Mesodermal cell (in vitro differentiated cells): ENCODE measurements at regions not wholly inside any gene's neighbourhood (a gene's known extent, or its start where the extent isn't known, plus 50 kb on each side); places are given as distances from the start of the nearest gene placed in this dataset.

Source experiments
- H3K27ac ChIP-seq: 2 replicates; pipeline ENCODE4 v1.7.0; 2013; ENCODE audit warnings: mild to moderate bottlenecking, low read depth, low read length, moderate library complexity; ENCODE audit not compliant: severe bottlenecking
- H3K36me3 ChIP-seq: 2 replicates; pipeline ENCODE4 v1.7.1; 2013; ENCODE audit warnings: mild to moderate bottlenecking, low read length, moderate library complexity; ENCODE audit not compliant: control insufficient read depth, insufficient read depth
- H3K4me1 ChIP-seq: one replicate; pipeline ENCODE4 v1.7.1; 2013; ENCODE audit warnings: mild to moderate bottlenecking, low read length; ENCODE audit not compliant: insufficient read depth, control insufficient read depth, poor library complexity, severe bottlenecking
- H3K4me3 ChIP-seq: 2 replicates; pipeline ENCODE4 v1.7.0; 2013; ENCODE audit warnings: low read length, control low read depth, mild to moderate bottlenecking; ENCODE audit not compliant: insufficient read depth, poor library complexity, severe bottlenecking; ENCODE audit errors: extremely low read depth
- H3K9me3 ChIP-seq: 2 replicates; pipeline ENCODE4 v1.7.1; 2013; ENCODE audit warnings: mild to moderate bottlenecking, low read length, moderate library complexity; ENCODE audit not compliant: control insufficient read depth
- WGBS, 2 experiments: methylation state at CpG; one replicate each; pipeline ENCODE4 v1.1.5; 2013; ENCODE audit warnings: missing lambda C conversion rate in 2 of 2; ENCODE audit not compliant: insufficient coverage in 2 of 2; 5-methylcytosine and 5-hydroxymethylcytosine counted together

GRCh38 chr21:16619281-16619680, 889.5 kb downstream of the USP25 start:
- Histone ChIP-seq H3K4me3 (no peak overlapping the region), H3K4me1 (no peaks in the 10 kb centered on the region), H3K36me3 (no peaks in the 10 kb centered on the region), H3K9me3 (no peaks in the 10 kb centered on the region), H3K27ac (no peak overlapping the region)
- 100% methylated on average over 1 of the region's 2 CpGs for WGBS, 2 experiments

- H3K4me1 ChIP-seq: no peaks in the 10 kb centered on the region
- H3K9me3 ChIP-seq: no peaks in the 10 kb centered on the region
- no peak overlapping the region for H3K27ac ChIP-seq
- no peaks in the 10 kb centered on the region for H3K36me3 ChIP-seq
- no CpG with 5 or more reads among the region's 1 CpG for WGBS, 2 experiments
- H3K4me3 ChIP-seq: no peak overlapping the region
Observed at GRCh38 chr21:16620786-16621320, 891.1 kb downstream of the USP25 start.

GRCh38 chr21:16624479-16625118, 888.2 kb upstream of the CXADR start:
- Histone ChIP-seq H3K4me1 (no peaks in the 10 kb centered on the region), H3K4me3 (no peak overlapping the region), H3K36me3 (no peaks in the 10 kb centered on the region), H3K9me3 (no peaks in the 10 kb centered on the region), H3K27ac (no peak overlapping the region)
- WGBS, 2 experiments: 60 to 63% methylated on average over 1 to 3 of the region's 5 CpGs

GRCh38 chr21:16625491-16625890, 887.4 kb upstream of the CXADR start:
- Histone ChIP-seq H3K9me3 (no peaks in the 10 kb centered on the region), H3K4me3 (no peak overlapping the region), H3K27ac (no peak overlapping the region), H3K4me1 (no peaks in the 10 kb centered on the region), H3K36me3 (no peaks in the 10 kb centered on the region)
- no CpG with 5 or more reads among the region's 1 CpG for WGBS, 2 experiments

- Histone ChIP-seq H3K36me3 (no peaks in the 10 kb centered on the region), H3K9me3 (no peaks in the 10 kb centered on the region), H3K27ac (no peak overlapping the region), H3K4me3 (no peak overlapping the region), H3K4me1 (no peaks in the 10 kb centered on the region)
- 88 to 100% methylated on average over 1 of the region's 4 CpGs for WGBS, 2 experiments
Observed at GRCh38 chr21:16633831-16634459, 878.9 kb upstream of the CXADR start.

GRCh38 chr21:16634515-16634914, 878.3 kb upstream of the CXADR start:
- WGBS, 2 experiments: 21 to 37% methylated on average over 2 of the region's 4 CpGs
- no peaks in the 10 kb centered on the region for H3K9me3 ChIP-seq

GRCh38 chr21:16640297-16641027, 872.4 kb upstream of the CXADR start:
- Histone ChIP-seq H3K36me3 (no peaks in the 10 kb centered on the region), H3K4me3 (no peak overlapping the region), H3K9me3 (no peaks in the 10 kb centered on the region), H3K27ac (no peak overlapping the region), H3K4me1 (no peaks in the 10 kb centered on the region)
- 94 to 100% methylated on average over 2 to 3 of the region's 3 CpGs for WGBS, 2 experiments

More at GRCh38 chr21:16634515-16634914, 878.3 kb upstream of the CXADR start:
- Histone ChIP-seq H3K4me1 (no peaks in the 10 kb centered on the region), H3K27ac (no peak overlapping the region), H3K36me3 (no peaks in the 10 kb centered on the region), H3K4me3 (no peak overlapping the region)

GRCh38 chr21:16642353-16642752, 870.5 kb upstream of the CXADR start:
- Histone ChIP-seq H3K4me1 (no peaks in the 10 kb centered on the region), H3K27ac (no peak overlapping the region), H3K9me3 (no peaks in the 10 kb centered on the region), H3K36me3 (no peaks in the 10 kb centered on the region), H3K4me3 (no peak overlapping the region)
- no CpG with 5 or more reads among the region's 1 CpG for WGBS, 2 experiments

- no CpG with 5 or more reads among the region's 3 CpGs for WGBS, 2 experiments
- Histone ChIP-seq H3K27ac (no peak overlapping the region), H3K9me3 (no peaks in the 10 kb centered on the region), H3K4me3 (no peak overlapping the region), H3K36me3 (no peaks in the 10 kb centered on the region), H3K4me1 (no peaks in the 10 kb centered on the region)
Observed at GRCh38 chr21:16644685-16645084, 868.2 kb upstream of the CXADR start.

GRCh38 chr21:16650714-16651366, 862.0 kb upstream of the CXADR start:
- Histone ChIP-seq H3K4me3 (no peak overlapping the region), H3K36me3 (no peaks in the 10 kb centered on the region), H3K27ac (no peak overlapping the region), H3K4me1 (no peaks in the 10 kb centered on the region), H3K9me3 (no peaks in the 10 kb centered on the region)
- WGBS, 2 experiments: 91 to 100% methylated on average over 2 to 4 of the region's 7 CpGs
